Activated CD4-positive, alpha-beta T cell treated with anti-CD3 and anti-CD28 coated beads, Interleukin-2, Interleukin-6, amounts not matched to agents 100 ng/mL and 50 ng/mL, durations not matched to agents 16 hours and 8 hours (primary cell): ENCODE measurements at regions not wholly inside any gene's neighbourhood (a gene's known extent, or its start where the extent isn't known, plus 50 kb on each side); places are given as distances from the start of the nearest gene placed in this dataset.

ENCODE experiments used
- DNase-seq: peaks from one replicate; pipeline ENCODE4 v3.0.0-alpha.2; 2020

DNA sequence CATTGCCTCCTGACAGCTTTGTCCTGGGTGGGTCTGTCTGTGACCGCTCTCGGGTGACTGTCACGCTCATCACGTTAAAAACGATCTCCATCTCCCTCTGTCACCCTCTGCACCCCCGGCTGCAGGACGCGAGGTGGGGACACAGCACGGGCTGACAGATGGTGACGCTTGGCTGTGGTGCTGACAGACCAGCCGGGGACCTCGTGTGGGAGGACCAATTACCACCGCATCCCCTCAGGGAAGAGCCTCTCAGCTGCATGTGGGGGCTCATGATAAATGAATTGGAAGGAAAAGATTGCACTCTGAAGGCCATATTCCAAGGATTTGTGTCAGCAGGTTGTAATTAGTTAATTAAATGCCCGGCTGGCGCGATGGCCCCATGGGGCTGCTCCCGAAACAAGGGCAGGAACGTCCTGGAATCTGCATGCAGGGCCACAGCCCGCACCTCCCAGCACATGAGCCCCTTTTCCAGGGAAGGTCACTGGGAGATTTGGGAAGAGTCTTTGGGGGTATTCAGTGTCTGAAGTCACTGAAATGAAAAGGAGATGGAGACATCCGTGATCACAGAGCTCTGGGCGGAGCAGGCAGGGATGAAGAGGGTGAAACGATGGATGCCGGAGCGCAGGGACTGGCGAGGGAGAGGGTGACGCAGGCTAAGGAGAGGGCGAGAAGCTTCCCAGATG, 87.1 kb downstream of the ERMARD start:
- DNase-seq = no peak

DNA sequence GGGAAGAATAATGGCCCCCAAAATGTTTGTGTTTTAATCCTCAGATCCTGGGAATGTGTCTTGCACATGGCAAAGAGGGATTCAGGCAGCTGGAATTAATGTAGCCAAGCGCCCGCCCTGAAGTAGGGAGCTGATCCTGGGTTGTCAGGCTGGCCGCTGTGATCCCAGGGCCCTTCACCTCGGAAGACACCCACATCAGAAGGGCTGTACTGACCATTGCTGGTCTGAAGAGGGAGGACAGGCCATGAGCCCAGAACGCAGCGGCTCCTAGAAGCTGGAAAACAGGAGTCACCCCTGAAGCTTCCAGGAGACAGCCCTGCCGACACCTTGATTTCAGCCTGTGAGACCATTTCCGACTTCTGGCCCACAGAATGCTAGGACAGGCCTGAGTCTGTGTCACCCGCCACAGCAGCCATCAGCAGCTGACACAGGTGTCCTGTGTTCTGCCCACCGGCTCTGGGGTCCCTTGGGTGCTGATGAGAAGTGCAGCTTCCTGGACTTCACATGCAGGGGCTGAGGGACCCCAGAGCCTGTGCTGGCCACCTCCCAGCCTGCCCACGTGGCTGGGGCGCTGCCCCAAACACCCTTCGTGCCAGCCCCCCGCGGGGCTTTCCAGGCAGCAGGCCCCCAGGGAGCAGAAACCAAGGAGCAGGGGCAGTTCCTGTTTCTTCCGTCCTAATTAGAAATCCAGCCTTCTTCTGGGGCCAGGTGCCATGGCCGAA, 86.3 kb downstream of the ERMARD start:
- no peak for DNase-seq

DNA sequence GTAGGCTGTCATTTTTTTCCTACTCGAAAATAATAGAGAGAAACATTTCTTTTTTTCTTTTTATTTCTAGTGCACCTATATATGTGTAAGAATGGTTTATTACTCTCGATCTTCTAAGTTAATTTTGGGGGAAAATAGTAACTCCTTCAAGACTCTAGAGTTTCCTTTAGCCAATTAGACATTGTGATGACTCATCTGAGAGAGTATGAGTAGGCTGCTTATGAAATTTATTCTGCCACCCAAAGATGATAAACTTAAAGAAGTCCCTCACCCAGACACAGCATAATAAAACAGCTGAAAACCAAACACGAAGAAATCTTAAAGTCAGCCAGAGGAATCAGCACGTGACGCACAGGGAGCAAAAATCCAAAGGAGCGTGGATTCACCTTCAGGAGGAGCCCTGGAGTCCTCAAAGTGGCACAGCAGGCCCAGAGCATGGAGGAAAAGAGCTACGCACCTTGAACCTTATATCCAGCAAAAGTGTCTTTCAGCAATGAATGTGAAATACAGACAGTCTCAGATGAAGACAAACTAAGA, 81.9 kb downstream of the ERMARD start:
- DNase-seq = no peak

DNA sequence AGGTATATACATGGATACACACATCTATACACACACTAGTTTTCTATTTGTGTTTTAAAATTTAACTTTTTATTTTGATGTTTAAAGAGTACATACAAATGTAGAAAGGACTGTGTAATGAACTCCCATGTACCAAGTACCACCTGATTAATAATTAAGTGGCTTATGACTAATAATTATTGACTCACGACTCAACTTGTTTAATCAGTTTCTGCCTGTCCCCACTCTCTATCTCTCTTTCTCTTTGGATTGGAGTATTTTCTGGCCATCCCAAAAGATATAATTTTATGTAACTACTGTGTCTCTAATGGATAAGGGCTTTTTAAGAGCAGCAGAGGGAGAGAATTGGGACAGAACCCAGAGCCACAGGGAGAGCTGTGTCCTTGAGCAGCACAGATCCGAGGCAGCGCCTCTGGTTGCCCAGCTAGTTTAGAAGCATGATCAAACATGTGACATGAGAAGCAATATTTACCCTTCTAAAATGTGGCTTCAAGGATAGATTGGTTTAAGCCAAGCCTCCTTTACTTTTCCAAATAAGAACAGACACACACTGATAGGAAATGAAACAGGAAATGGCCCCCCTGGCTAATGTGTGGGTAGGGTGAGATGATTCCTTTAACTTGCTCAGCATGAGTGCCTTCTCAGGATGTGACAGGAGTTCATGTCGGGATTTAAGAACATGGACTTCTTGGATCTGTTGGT, 81.0 kb downstream of the ERMARD start:
- DNase-seq = no peak

DNA sequence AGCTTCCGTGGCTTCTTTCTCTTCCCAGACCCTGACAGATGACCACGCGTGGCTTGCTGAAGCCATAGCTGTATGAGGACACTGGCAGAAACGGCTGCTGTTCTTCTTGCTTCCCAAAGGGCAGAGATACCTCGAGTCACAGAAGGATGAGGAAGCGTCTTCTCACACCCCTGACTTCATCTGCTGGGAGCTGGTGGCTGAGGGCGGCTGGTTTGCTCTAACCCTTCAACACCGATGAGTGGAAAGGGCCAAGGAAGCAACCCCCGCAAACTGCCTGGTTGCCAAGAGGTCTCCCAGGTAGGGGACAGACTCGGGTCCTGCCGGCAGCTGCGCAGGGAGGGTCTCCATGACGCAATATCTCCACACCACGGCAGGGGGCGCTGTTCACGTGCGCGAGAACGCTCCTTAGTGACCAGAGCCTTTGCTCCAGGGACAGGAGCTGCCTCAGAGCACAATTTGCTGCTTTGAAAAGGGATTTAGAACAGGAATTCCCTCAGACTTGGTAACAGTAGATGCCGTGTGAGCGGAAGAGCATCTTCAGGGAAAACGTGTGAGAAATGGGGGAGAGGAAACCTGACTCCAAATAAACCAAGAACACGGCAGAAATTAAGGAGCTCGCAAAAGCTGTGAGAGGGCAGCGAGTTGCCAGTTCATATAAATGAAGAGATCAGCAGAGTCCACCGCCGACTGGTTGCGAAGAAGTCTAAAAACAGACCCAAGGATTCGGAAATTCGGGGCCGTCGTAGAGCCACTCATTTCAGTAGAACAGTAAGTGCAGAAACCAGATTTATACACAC, 80.2 kb downstream of the ERMARD start:
- peak; percentile 77 for DNase-seq
